Smooth muscle cell (in vitro differentiated cells): ENCODE measurements at regions not wholly inside any gene's neighbourhood (a gene's known extent, or its start where the extent isn't known, plus 50 kb on each side); places are given as distances from the start of the nearest gene placed in this dataset.

ENCODE experiments used
- DNase-seq: peaks from one replicate; lab custom pipeline; 2025; ENCODE audit not compliant: unreplicated experiment; lab: John Stamatoyannopoulos, UW
- H2AFZ ChIP-seq: fragments of 200-600 bp; sonication (generic); 2 replicates; pipeline ENCODE4 v1.6.0; 2016; ENCODE audit warnings: antibody characterized with exemption, low read depth, mild to moderate bottlenecking
- H3F3A ChIP-seq: fragments of 200-600 bp; sonication (generic); 2 replicates; pipeline ENCODE4 v1.6.0; 2017; ENCODE audit warnings: antibody characterized with exemption, low read depth
- H3K27ac ChIP-seq: fragments of 200-600 bp; sonication (generic); 2 replicates; pipeline ENCODE4 v1.5.1; 2016; ENCODE audit warnings: low read depth, mild to moderate bottlenecking
- H3K27me3 ChIP-seq: fragments of 200-600 bp; sonication (generic); 2 replicates; pipeline ENCODE4 v1.6.1; 2016; ENCODE audit warnings: low read depth, mild to moderate bottlenecking
- H3K36me3 ChIP-seq: fragments of 200-600 bp; sonication (generic); 2 replicates; pipeline ENCODE4 v1.5.1; 2016; ENCODE audit warnings: low read depth
- H3K4me1 ChIP-seq: fragments of 200-600 bp; sonication (generic); 2 replicates; pipeline ENCODE4 v1.5.1; 2016; ENCODE audit warnings: low read depth
- H3K4me2 ChIP-seq: fragments of 200-600 bp; sonication (generic); 2 replicates; pipeline ENCODE4 v1.6.0; 2016; ENCODE audit warnings: mild to moderate bottlenecking
- H3K4me3 ChIP-seq: fragments of 200-600 bp; sonication (generic); 2 replicates; pipeline ENCODE4 v1.5.1; 2016; ENCODE audit warnings: mild to moderate bottlenecking
- H3K79me2 ChIP-seq: fragments of 200-600 bp; sonication (generic); 2 replicates; pipeline ENCODE4 v1.6.0; 2016; ENCODE audit warnings: low read depth, mild to moderate bottlenecking
- H3K9ac ChIP-seq: fragments of 200-600 bp; sonication (generic); 2 replicates; pipeline ENCODE4 v1.6.0; 2016; ENCODE audit warnings: low read depth
- H3K9me3 ChIP-seq: fragments of 200-600 bp; sonication (generic); replicated peaks from 2 replicates; pipeline ENCODE4 v1.5.1; 2016; ENCODE audit warnings: low read depth
- H4K20me1 ChIP-seq: fragments of 200-600 bp; sonication (generic); 2 replicates; pipeline ENCODE4 v1.6.0; 2016; ENCODE audit warnings: low read depth
- WGBS: methylation state at CpG from one replicate; pipeline ENCODE4 v1.1.7; 2016; ENCODE audit warnings: low lambda C conversion rate; 5-methylcytosine and 5-hydroxymethylcytosine counted together
- TF ChIP-seq, protein P1 (sequence below): fragments of 200-600 bp; sonication (generic); IDR thresholded peaks from 2 replicates; pipeline ENCODE4 v1.5.1; 2017; ENCODE audit warnings: borderline replicate concordance, mild to moderate bottlenecking, antibody characterized with exemption; ENCODE audit not compliant: insufficient read depth, poor library complexity, severe bottlenecking

GRCh38 chr2:199588054-199588453 lies 130.3 kb upstream of the SATB2 start:
- no peak overlapping the region for H3K4me3 ChIP-seq
- H3K9ac ChIP-seq = no peak overlapping the region
- WGBS = 69% methylated on average over 3 of the region's 3 CpGs

GRCh38 chr2:199586646-199587045 lies 128.9 kb upstream of the SATB2 start:
- WGBS = 87% methylated on average over 2 of the region's 2 CpGs
- Histone ChIP-seq H3K4me1 (peaks cover 16% of the 10 kb centered on the region), H3F3A (no peaks in the 10 kb centered on the region), H3K36me3 (no peaks in the 10 kb centered on the region), H3K27ac (no peak overlapping the region), H3K4me3 (no peak overlapping the region), H3K9me3 (no peaks in the 10 kb centered on the region), H3K4me2 (no peak overlapping the region), H4K20me1 (no peaks in the 10 kb centered on the region), H3K79me2 (no peaks in the 10 kb centered on the region), H3K9ac (no peak overlapping the region), H2AFZ (no peak overlapping the region), H3K27me3 (no peaks in the 10 kb centered on the region)
- DNase-seq = no peak
- TF ChIP-seq, protein P1, sequence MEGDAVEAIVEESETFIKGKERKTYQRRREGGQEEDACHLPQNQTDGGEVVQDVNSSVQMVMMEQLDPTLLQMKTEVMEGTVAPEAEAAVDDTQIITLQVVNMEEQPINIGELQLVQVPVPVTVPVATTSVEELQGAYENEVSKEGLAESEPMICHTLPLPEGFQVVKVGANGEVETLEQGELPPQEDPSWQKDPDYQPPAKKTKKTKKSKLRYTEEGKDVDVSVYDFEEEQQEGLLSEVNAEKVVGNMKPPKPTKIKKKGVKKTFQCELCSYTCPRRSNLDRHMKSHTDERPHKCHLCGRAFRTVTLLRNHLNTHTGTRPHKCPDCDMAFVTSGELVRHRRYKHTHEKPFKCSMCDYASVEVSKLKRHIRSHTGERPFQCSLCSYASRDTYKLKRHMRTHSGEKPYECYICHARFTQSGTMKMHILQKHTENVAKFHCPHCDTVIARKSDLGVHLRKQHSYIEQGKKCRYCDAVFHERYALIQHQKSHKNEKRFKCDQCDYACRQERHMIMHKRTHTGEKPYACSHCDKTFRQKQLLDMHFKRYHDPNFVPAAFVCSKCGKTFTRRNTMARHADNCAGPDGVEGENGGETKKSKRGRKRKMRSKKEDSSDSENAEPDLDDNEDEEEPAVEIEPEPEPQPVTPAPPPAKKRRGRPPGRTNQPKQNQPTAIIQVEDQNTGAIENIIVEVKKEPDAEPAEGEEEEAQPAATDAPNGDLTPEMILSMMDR = no peak

More at GRCh38 chr2:199588054-199588453, 130.3 kb upstream of the SATB2 start:
- H3F3A ChIP-seq = no peaks in the 10 kb centered on the region
- no peaks in the 10 kb centered on the region for H4K20me1 ChIP-seq
- no peaks in the 10 kb centered on the region for H3K79me2 ChIP-seq
- no peak overlapping the region for H3K4me2 ChIP-seq
- DNase-seq = no peak
- H3K9me3 ChIP-seq = no peaks in the 10 kb centered on the region
- no peaks in the 10 kb centered on the region for H3K27me3 ChIP-seq
- H3K27ac ChIP-seq = no peak overlapping the region
- TF ChIP-seq, protein P1 = no peak
- no peaks in the 10 kb centered on the region for H3K36me3 ChIP-seq
- peaks cover 7% of the 10 kb centered on the region for H3K4me1 ChIP-seq
- H2AFZ ChIP-seq = no peak overlapping the region

DNA sequence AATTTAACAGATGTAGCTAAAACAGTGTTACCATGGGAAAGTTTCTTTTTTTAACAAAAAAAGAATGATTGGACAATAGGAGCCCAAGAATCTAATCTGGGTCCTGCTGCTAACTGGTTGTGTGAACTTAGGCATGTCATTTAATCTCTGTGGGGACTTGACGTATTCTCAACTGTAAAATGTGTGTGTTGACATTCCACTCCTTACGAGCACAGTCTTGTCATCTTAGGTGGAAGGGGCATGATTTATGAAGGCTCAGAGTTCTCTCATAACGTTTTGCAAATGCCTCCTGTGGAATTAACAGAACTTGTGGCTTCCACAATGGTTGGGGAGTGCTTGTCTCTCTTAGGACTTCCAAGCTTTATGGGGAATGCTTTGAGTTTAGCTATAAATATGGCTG lies 125.9 kb upstream of the SATB2 start:
- Histone ChIP-seq H3K79me2 (no peaks in the 10 kb centered on the region), H4K20me1 (no peaks in the 10 kb centered on the region), H3K4me2 (no peak overlapping the region), H3K4me3 (no peak overlapping the region), H3K4me1 (peaks cover 23% of the 10 kb centered on the region), H3K27me3 (no peaks in the 10 kb centered on the region), H3K36me3 (no peaks in the 10 kb centered on the region), H2AFZ (no peak overlapping the region), H3F3A (no peaks in the 10 kb centered on the region), H3K9ac (no peak overlapping the region), H3K27ac (no peak overlapping the region), H3K9me3 (no peaks in the 10 kb centered on the region)
- 17% methylated on average over 3 of the region's 3 CpGs for WGBS
- TF ChIP-seq, protein P1 = no peak
- DNase-seq = no peak

- H2AFZ ChIP-seq = peak overlapping the region; percentile 93
- peak overlapping the region; percentile 43 for H3K9ac ChIP-seq
- H3K27me3 ChIP-seq = no peaks in the 10 kb centered on the region
- peak overlapping the region; percentile 48 for H3K4me3 ChIP-seq
- WGBS = 13% methylated on average over 9 of the region's 9 CpGs
- H3K79me2 ChIP-seq = no peaks in the 10 kb centered on the region
- peak overlapping the region; percentile 8 for H3K27ac ChIP-seq
- no peaks in the 10 kb centered on the region for H4K20me1 ChIP-seq
- H3K36me3 ChIP-seq = no peaks in the 10 kb centered on the region
- peak overlapping the region; percentile 87 for H3K4me2 ChIP-seq
- TF ChIP-seq, protein P1 = no peak
- peaks cover 23% of the 10 kb centered on the region for H3K4me1 ChIP-seq
- H3K9me3 ChIP-seq = no peaks in the 10 kb centered on the region
- no peaks in the 10 kb centered on the region for H3F3A ChIP-seq
- no peak for DNase-seq
These were observed 124.2 kb upstream of the SATB2 start for GRCh38 chr2:199581935-199582360.
